DMS114 treated with DMSO at 0.1 percent for 48 hours (cell line): ENCODE measurements at regions not wholly inside any gene's neighbourhood (a gene's known extent, or its start where the extent isn't known, plus 50 kb on each side); places are given as distances from the start of the nearest gene placed in this dataset.
"Not testable (repeated sequence)": the region's sequence is repeated elsewhere in the genome, so short reads cannot be mapped to it uniquely, and the experiment has no call there.

Source experiments
- DNase-seq: peaks from one replicate; lab custom pipeline; 2025; ENCODE audit not compliant: unreplicated experiment; lab: John Stamatoyannopoulos, UW

DNA sequence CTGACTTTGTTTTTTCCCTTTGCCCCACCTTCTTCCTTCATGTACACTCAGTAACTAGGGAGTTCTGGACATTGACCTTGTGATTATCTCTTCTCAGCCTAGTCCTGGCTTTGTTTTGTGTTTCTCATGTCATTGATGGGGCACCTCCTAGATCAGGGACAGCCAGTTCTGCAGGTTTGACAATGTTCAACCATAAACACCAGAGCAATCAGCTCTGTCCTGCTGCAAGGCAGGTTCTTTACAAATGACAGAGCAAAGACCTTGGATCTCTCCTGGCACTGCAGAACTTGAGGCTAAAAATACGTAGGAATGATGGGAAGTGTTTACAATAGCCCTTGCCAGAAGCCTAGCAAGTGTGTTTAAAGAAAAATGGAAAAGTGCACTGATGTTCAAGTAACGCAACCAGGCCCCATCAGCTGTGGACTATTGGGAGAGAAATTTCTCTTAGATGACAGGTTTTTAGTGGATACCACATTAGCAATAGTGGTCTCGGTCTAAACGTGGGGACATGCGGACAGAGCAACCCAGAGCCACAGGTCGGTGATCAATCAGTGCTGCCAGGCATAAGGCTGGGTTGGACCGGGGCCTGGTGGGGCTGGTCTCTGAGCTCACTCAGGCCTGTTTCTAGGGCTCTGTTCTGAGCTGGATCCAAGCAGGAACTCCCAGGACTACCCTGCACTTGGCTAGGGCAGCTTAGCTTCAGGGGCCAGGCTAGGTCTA lies 76.8 kb downstream of the SOWAHC start:
- no peak for DNase-seq

GRCh38 chr2:109692013-109692743 lies 78.0 kb downstream of the SOWAHC start:
- DNase-seq, result no peak

- not testable (repeated sequence) for DNase-seq
These were observed 78.7 kb downstream of the SOWAHC start for GRCh38 chr2:109692831-109693230.

- DNase-seq, result not testable (repeated sequence)
These were observed 79.1 kb downstream of the SOWAHC start for GRCh38 chr2:109693292-109693691.

- no peak for DNase-seq
These were observed 80.0 kb downstream of the SOWAHC start for GRCh38 chr2:109694190-109694589.

GRCh38 chr2:109695290-109695689 lies 81.1 kb downstream of the SOWAHC start:
- no peak for DNase-seq

DNA sequence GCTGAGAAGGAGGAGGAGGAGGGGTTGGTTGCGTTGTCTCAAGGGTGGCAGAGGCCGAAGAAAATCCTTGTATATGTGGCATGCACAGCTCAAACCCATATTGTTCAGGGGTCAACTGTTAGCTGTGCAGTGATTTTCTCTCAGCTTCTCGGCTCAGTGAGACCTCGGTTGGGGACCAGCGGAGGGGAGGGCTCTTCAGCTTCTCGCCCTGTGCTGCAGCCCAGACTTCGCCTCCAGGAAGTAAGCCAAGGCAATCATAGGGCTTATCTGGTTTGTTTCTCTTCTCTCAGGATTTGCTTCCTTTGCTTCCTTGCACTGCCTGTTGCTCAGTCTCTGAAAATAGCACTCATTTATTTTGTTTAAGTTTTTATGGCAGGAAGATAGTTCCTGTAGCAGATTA lies 85.5 kb downstream of the SOWAHC start:
- no peak for DNase-seq

- no peak for DNase-seq
These were observed 86.6 kb downstream of the SOWAHC start for GRCh38 chr2:109700680-109701274.

DNA sequence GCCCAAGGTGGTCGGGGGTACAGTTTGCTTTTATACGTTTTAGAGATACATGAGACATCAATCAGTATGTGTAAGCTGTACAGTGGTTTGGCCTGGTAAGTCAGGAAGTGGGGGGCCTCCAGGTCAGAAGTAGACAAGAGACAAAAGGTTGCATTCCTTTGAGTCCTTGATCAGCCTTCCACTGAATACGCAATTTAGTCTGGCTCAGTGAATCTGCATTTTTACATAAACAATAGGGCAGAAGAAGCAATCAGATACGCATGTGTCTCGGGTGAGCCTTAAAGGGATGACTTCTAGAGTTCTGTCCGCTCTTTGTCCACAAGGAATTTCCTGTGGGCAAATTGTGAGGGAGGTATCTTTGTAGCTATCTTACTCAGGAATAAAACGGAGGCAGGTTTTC lies 87.2 kb downstream of the SOWAHC start:
- DNase-seq, result no peak

DNA sequence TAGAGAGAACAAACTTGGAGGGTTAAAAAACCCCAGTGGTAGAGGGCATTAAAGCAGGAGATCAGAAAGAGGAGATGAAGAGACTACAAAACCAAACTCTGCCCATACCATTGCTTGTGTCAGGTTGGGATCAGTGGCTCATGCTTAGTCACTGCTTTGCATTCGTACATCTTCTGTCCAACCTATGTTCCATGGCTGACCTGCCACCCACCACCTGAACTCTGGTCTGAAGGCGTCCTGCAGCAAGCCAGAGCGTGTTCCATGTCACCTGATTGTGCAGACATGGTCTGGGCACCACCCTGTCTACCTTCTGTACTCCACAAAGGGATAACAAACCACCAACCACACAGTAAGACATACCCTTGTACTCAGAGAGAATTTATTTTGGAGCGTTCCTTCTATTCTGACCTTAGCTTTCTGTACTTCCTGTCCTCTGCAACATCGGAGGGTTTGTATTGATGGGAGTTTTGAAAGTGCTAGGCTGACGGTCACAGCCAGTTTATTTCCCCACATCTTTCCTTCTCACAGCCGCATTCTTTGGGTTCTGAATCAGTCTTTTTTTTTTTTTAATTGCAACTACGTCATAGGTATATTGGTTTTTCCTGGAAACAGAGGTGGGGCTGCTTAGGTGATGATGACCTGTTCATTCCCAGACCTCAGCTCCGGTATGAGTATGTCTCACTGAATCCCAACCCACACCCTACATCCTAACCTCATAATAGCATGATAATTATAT lies 88.3 kb downstream of the SOWAHC start:
- no peak for DNase-seq

GRCh38 chr2:109703077-109703476 lies 88.9 kb downstream of the SOWAHC start:
- no peak for DNase-seq

- DNase-seq, result no peak
These were observed 89.6 kb downstream of the SOWAHC start for GRCh38 chr2:109703798-109704197.

DNA sequence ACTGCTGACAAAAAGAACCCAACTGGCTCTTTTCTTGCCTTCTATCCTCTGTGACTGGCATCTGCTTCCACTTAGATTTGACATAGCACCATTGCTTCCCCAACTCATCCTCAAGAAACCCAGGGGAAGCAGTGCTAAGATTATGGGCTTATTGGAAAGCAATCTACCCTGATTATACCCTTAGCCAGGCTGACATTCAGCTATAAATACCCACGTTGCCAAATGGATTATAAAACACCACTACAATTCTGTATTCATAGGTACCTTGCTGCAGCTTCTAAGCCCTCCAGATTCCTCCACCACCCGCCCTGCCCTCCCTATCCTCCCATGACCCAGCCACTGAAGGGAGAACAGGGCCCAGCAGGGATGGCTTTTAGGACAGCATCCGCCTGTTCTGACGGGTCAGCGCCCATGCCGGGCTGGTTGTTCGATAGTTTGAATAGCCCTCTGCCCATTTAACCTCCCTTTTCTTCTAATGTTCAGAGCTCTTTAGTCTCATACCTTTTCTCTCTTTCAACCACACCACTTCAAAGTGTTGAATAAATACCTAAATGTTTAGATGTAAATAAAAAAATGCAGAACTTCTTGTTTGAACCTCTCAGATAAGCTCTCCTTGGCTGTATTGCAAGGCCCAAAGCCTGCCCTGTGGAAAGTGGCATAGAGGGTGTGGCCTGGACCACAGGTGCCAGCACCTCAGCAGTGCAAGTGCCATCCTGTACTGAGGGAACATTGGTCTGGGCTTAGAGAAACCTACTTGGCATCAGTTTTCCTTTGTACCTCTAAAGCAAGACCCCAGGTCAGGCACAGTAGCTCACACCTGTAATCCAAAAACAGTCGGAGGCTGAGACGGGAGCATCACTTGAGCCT lies 86.6 kb upstream of the RGPD5 start:
- no peak for DNase-seq

- no peak for DNase-seq
These were observed 83.4 kb upstream of the RGPD5 start for GRCh38 chr2:109710505-109711229.

- no peak for DNase-seq
These were observed 82.6 kb upstream of the RGPD5 start for GRCh38 chr2:109711230-109712122.

GRCh38 chr2:109712123-109712449 lies 82.0 kb upstream of the RGPD5 start:
- no peak for DNase-seq

DNA sequence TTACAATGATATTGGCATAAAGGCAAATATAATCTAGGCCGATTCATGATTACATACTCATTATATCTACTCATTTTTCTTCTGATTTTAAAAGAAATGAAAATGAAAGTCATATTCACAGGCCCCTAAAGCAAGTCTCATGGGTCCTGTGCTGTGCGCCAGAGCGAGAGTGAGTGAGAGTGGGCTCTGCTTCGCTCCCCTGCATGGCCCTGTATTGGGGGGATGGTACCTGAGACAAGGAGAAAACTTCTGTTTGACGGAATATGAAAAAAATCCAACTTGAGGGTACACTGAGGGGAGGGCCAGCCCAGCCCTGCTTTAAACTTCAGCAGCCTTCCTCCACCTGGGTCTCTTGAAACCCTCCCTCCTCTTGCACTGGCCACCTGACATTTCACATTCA lies 81.4 kb upstream of the RGPD5 start:
- no peak for DNase-seq

- no peak for DNase-seq
These were observed 78.7 kb upstream of the RGPD5 start for GRCh38 chr2:109715313-109715805.

DNA sequence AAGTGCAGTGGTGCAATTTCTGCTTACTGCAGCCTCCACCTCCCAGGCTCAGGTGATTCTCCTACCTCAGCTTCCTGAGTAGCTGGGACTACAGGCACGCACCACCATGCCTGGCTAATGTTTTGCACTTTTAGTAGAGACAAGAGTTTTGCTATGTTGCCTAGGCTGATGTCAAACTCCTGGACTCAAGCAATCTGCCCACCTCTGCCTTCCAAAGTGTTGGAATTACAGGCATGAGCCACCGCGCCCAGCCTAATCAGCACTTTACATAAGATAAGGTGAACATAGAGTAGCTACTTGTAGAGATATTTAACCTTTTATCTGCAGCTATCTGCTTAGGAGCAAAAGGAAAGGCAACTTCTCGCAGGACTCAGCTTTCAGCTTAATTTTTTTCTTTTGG lies 77.5 kb upstream of the RGPD5 start:
- DNase-seq, result not testable (repeated sequence)
